ENCODE measurements at regions not wholly inside any gene's neighbourhood (a gene's known extent, or its start where the extent isn't known, plus 50 kb on each side); places are given as distances from the start of the nearest gene placed in this dataset.

GRCh38 chr19:32289566-32290210 is 55.7 kb upstream of the ZNF507 start:
- Histone ChIP-seq H2BK120ac (ENCODE audit: low read depth, low read length) (no peak overlapping the region), H2BK5ac (ENCODE audit: low read depth, low read length, poor library complexity, severe bottlenecking) (no peak overlapping the region), H4K91ac (ENCODE audit: insufficient read depth, low read depth, low read length) (no peak overlapping the region), H3K27ac (ENCODE audit: insufficient read depth, low read length) (no peak overlapping the region), H3K79me1 (ENCODE audit: low read depth in 1 of 2, low read length in 2 of 2) (no peaks in the 10 kb centered on the region), H3K4me3 (ENCODE audit: insufficient read depth, low read depth, low read length) (no peak overlapping the region), H3K9me3 (ENCODE audit: control insufficient read depth, insufficient read depth, low read length) (no peaks in the 10 kb centered on the region), H3K23ac (ENCODE audit: low read depth, low read length) (no peak overlapping the region), H3K4me1 (ENCODE audit: control insufficient read depth, insufficient read depth, low read length) (no peaks in the 10 kb centered on the region), H3K36me3 (ENCODE audit: control insufficient read depth, insufficient read depth, low read length) (no peaks in the 10 kb centered on the region), H2AK9ac (replicated peaks; ENCODE audit: low read depth, low read length, poor library complexity) (no peak overlapping the region), H2AFZ (replicated peaks; ENCODE audit: low read length, poor library complexity) (no peak overlapping the region), H3K27me3 (ENCODE audit: control insufficient read depth, insufficient read depth, low read length) (no peaks in the 10 kb centered on the region), H3K18ac (ENCODE audit: low read depth, low read length) (no peak overlapping the region), H3K9ac (ENCODE audit: low read depth, low read length) (no peak overlapping the region), H2AK5ac (ENCODE audit: low read depth, low read length) (no peak overlapping the region), H3K4me2 (ENCODE audit: low read depth, low read length) (no peak overlapping the region), H4K20me1 (ENCODE audit: insufficient read depth, low read length) (no peaks in the 10 kb centered on the region), H4K5ac (ENCODE audit: low read depth, low read length) (no peak overlapping the region), H4K8ac (ENCODE audit: low read depth in 2 of 2, low read length in 2 of 2) (no peak overlapping the region), H3K14ac (replicated peaks; ENCODE audit: low read depth, low read length) (no peak overlapping the region), H2BK20ac (ENCODE audit: low read depth, low read length) (no peak overlapping the region), H3K56ac (ENCODE audit: extremely low read depth, insufficient read depth, low read length) (no peak overlapping the region), H3K9me1 (ENCODE audit: insufficient read depth, low read length) (no peaks in the 10 kb centered on the region; the same call in 1 of the 2 replicates), H3K4ac (ENCODE audit: low read depth, low read length) (no peak overlapping the region), H2BK15ac (ENCODE audit: low read depth, low read length) (no peak overlapping the region)
- in situ Hi-C loops (cut with MboI; ENCODE audit: low sequenced_read_pairs) (loop anchor here (10.0 kb wide), 1 partner anchor 275 kb away; no protein-coding TSS in a partner anchor), dilution Hi-C loops (cut with HindIII; ENCODE audit: low sequenced_read_pairs, unreplicated experiment) (no loop called here), intact Hi-C loops (cut with micrococcal nuclease) (no loop called here)
- POLR2A ChIA-PET (ENCODE audit: unreplicated experiment): no interaction called here
- BruUV-seq (replicated peaks): no TSS peak
- DNase-seq (no peak), ATAC-seq (ENCODE audit: low read depth) (no peak)
- no CpG with 5 or more reads among the region's 4 CpGs for WGBS, 2 experiments (ENCODE audit: extremely low coverage in 2 of 2, insufficient read length in 1 of 2)
- CTCF ChIA-PET: interaction anchor here (1.2 kb wide), 1 partner anchor 280 kb away, joined by 3 read pairs; no protein-coding TSS in a partner anchor
- TF ChIP-seq RCOR1 (IDR thresholded peaks at IDR 0.05; ENCODE audit: insufficient replicate concordance, low read length) (no peak), SMC3 (IDR thresholded peaks at IDR 0.05; ENCODE audit: low read depth, low read length) (no peak), CEBPB (IDR thresholded peaks at IDR 0.05; ENCODE audit: low read depth, low read length) (no peak), NFE2L2 (IDR thresholded peaks at IDR 0.05; ENCODE audit: low read depth, low read length) (no peak), CTCF (conservative IDR thresholded peaks at IDR 0.05; ENCODE audit: low read depth, low read length) (no peak), POLR2A (IDR thresholded peaks at IDR 0.05; ENCODE audit: low read depth, low read length) (no peak), RFX5 (IDR thresholded peaks at IDR 0.05; ENCODE audit: low read depth, low read length) (no peak), ELK1 (IDR thresholded peaks at IDR 0.05; ENCODE audit: borderline replicate concordance, low read depth, low read length) (no peak), MAFK (IDR thresholded peaks at IDR 0.05; ENCODE audit: low read depth, low read length) (no peak), MAZ (IDR thresholded peaks at IDR 0.05; ENCODE audit: borderline replicate concordance, low read depth, low read length) (no peak)

Data from IMR-90 (cell line).